Panc1 (cell line): ENCODE measurements at regions not wholly inside any gene's neighbourhood (a gene's known extent, or its start where the extent isn't known, plus 50 kb on each side); places are given as distances from the start of the nearest gene placed in this dataset.

Experiments used
- POLR2AphosphoS5 ChIP-seq: IDR thresholded peaks from 2 replicates; pipeline ENCODE4 v1.6.1; 2012; ENCODE audit warnings: mild to moderate bottlenecking, low read depth, low read length, moderate library complexity
- REST ChIP-seq, 2 experiments: IDR thresholded peaks; 2 replicates each; pipeline ENCODE4 v1.6.1; 2011 to 2012; ENCODE audit warnings: low read depth in 2 of 2, control low read depth in 1 of 2, low read length in 1 of 2, mild to moderate bottlenecking in 1 of 2, moderate library complexity in 1 of 2; ENCODE audit not compliant: insufficient read depth in 1 of 2
- SIN3A ChIP-seq: IDR thresholded peaks from 2 replicates; pipeline ENCODE4 v1.6.1; 2012; ENCODE audit warnings: low read depth, mild to moderate bottlenecking, low read length, moderate library complexity, borderline replicate concordance; ENCODE audit not compliant: insufficient read depth
- TF ChIP-seq, protein P1 (sequence below): fragments of 450-650 bp; IDR thresholded peaks from 2 replicates; pipeline ENCODE4 v1.5.1; 2017; ENCODE audit warnings: mild to moderate bottlenecking

GRCh38 chr1:195085196-195085595 lies 1523.0 kb downstream of the KCNT2 start:
- TF ChIP-seq, protein P1, sequence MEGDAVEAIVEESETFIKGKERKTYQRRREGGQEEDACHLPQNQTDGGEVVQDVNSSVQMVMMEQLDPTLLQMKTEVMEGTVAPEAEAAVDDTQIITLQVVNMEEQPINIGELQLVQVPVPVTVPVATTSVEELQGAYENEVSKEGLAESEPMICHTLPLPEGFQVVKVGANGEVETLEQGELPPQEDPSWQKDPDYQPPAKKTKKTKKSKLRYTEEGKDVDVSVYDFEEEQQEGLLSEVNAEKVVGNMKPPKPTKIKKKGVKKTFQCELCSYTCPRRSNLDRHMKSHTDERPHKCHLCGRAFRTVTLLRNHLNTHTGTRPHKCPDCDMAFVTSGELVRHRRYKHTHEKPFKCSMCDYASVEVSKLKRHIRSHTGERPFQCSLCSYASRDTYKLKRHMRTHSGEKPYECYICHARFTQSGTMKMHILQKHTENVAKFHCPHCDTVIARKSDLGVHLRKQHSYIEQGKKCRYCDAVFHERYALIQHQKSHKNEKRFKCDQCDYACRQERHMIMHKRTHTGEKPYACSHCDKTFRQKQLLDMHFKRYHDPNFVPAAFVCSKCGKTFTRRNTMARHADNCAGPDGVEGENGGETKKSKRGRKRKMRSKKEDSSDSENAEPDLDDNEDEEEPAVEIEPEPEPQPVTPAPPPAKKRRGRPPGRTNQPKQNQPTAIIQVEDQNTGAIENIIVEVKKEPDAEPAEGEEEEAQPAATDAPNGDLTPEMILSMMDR: no peak
- TF ChIP-seq REST (IDR thresholded peaks at IDR 0.05; ENCODE audit: insufficient read depth in 1 of 2, low read depth in 2 of 2, low read length in 1 of 2) (no peak), POLR2AphosphoS5 (no peak), SIN3A (no peak)
